ENCODE measurements at regions not wholly inside any gene's neighbourhood (a gene's known extent, or its start where the extent isn't known, plus 50 kb on each side); places are given as distances from the start of the nearest gene placed in this dataset.

- no peak for FAIRE-seq
- Histone ChIP-seq H3K27ac (ENCODE audit: insufficient read depth, low read depth, low read length) (no peak overlapping the region), H3K27me3 (ENCODE audit: control insufficient read depth in 2 of 2, insufficient read depth in 2 of 2, low read length in 2 of 2) (no peaks in the 10 kb centered on the region), H4K20me1 (replicated peaks; ENCODE audit: control insufficient read depth, extremely low read depth, insufficient read depth, low read length) (no peaks in the 10 kb centered on the region), H3K4me3 (replicated peaks in 1 of 3; ENCODE audit: insufficient read depth in 1 of 3, low read depth in 1 of 3, low read length in 3 of 3) (no peak overlapping the region), H3K9me3 (replicated peaks; ENCODE audit: control insufficient read depth, insufficient read depth, low read length) (peaks cover 4% of the 10 kb centered on the region), H2AFZ (ENCODE audit: low read depth, low read length) (no peak overlapping the region), H3K4me2 (ENCODE audit: insufficient read depth, low read length) (no peak overlapping the region), H3K9me1 (replicated peaks; ENCODE audit: control insufficient read depth, extremely low read depth, insufficient read depth, low read length) (no peaks in the 10 kb centered on the region), H3K36me3 (ENCODE audit: control insufficient read depth in 2 of 2, extremely low read depth in 1 of 2, insufficient read depth in 2 of 2, low read length in 2 of 2) (no peaks in the 10 kb centered on the region), H3K4me1 (ENCODE audit: control insufficient read depth, extremely low read depth, insufficient read depth, low read length) (no peaks in the 10 kb centered on the region), H3K79me2 (ENCODE audit: control insufficient read depth, insufficient read depth, low read length) (no peaks in the 10 kb centered on the region), H3K9ac (replicated peaks; ENCODE audit: extremely low read depth, insufficient read depth, low read length) (no peak overlapping the region)
- ChIA-PET POLR2A (no interaction called here), CTCF (no interaction called here)
- dilution Hi-C loops (cut with MboI; ENCODE audit: extremely low pct_ligation_motif_present, low sequenced_read_pairs), result no loop called here
- TF ChIP-seq FOS (IDR thresholded peaks at IDR 0.05; ENCODE audit: borderline replicate concordance, insufficient read depth, low read length) (no peak), MYC (IDR thresholded peaks at IDR 0.05; ENCODE audit: low read depth, low read length) (no peak), GATA2 (IDR thresholded peaks at IDR 0.05; ENCODE audit: insufficient read depth, insufficient read length, low read depth, low read length) (no peak), POLR2A (IDR thresholded peaks at IDR 0.05; ENCODE audit: low read depth, low read length) (no peak)
- TF ChIP-seq, protein P1, sequence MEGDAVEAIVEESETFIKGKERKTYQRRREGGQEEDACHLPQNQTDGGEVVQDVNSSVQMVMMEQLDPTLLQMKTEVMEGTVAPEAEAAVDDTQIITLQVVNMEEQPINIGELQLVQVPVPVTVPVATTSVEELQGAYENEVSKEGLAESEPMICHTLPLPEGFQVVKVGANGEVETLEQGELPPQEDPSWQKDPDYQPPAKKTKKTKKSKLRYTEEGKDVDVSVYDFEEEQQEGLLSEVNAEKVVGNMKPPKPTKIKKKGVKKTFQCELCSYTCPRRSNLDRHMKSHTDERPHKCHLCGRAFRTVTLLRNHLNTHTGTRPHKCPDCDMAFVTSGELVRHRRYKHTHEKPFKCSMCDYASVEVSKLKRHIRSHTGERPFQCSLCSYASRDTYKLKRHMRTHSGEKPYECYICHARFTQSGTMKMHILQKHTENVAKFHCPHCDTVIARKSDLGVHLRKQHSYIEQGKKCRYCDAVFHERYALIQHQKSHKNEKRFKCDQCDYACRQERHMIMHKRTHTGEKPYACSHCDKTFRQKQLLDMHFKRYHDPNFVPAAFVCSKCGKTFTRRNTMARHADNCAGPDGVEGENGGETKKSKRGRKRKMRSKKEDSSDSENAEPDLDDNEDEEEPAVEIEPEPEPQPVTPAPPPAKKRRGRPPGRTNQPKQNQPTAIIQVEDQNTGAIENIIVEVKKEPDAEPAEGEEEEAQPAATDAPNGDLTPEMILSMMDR (IDR thresholded peaks at IDR 0.05; ENCODE audit: extremely low read depth in 1 of 2, insufficient read depth in 1 of 2, low read depth in 1 of 2, low read length in 2 of 2), result no peak
- TF ChIP-seq, protein P2, sequence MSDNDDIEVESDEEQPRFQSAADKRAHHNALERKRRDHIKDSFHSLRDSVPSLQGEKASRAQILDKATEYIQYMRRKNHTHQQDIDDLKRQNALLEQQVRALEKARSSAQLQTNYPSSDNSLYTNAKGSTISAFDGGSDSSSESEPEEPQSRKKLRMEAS (IDR thresholded peaks at IDR 0.05; ENCODE audit: insufficient read depth, insufficient read length), result no peak
- peak; percentile 1 for DNase-seq (ENCODE audit: low read depth, low spot score)
- no TSS peak for BruUV-seq (replicated peaks)
- intact Hi-C loops (cut with micrococcal nuclease), result no loop called here
Observed at GRCh38 chr13:108463340-108463739, 166.1 kb upstream of the MYO16 start.

DNA sequence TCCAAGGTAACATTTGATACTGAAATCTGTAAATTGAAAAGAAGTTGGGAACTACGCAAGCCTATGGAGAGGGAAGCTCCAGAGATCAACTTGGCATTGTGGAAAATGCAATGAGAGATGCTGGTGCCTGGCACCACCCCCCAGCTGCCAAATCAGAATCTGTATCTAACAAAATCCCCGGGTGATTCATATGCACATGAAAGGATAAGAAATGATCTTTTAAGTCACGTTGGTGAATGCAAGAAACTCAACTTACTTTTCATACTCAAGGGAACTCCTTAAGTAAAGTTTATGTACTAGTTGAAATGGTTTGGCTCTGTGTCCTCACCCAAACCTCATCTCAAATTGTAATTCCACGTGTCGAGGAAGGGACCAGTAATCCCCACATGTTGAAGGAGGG, 158.5 kb upstream of the MYO16 start:
- dilution Hi-C loops (cut with MboI; ENCODE audit: extremely low pct_ligation_motif_present, low sequenced_read_pairs), result no loop called here
- no peak overlapping the region for H3K4me3 ChIP-seq (replicated peaks in 1 of 3; ENCODE audit: insufficient read depth in 1 of 3, low read depth in 1 of 3, low read length in 3 of 3)
- H3K27me3 ChIP-seq (ENCODE audit: control insufficient read depth in 2 of 2, insufficient read depth in 2 of 2, low read length in 2 of 2), result no peaks in the 10 kb centered on the region
- TF ChIP-seq MYC (IDR thresholded peaks at IDR 0.05; ENCODE audit: low read depth, low read length) (no peak), POLR2A (IDR thresholded peaks at IDR 0.05; ENCODE audit: low read depth, low read length) (no peak), FOS (IDR thresholded peaks at IDR 0.05; ENCODE audit: borderline replicate concordance, insufficient read depth, low read length) (no peak), JUN (IDR thresholded peaks at IDR 0.05; ENCODE audit: borderline replicate concordance, insufficient read depth, insufficient read length, low read depth) (no peak), POLR2AphosphoS5 (IDR thresholded peaks at IDR 0.05; ENCODE audit: insufficient read depth, low read depth, low read length) (no peak), GATA2 (IDR thresholded peaks at IDR 0.05; ENCODE audit: insufficient read depth, insufficient read length, low read depth, low read length) (no peak), EZH2 (IDR thresholded peaks at IDR 0.05; ENCODE audit: borderline replicate concordance, low read depth, low read length, severe bottlenecking) (no peak)
- TF ChIP-seq, protein P1 (IDR thresholded peaks at IDR 0.05; ENCODE audit: extremely low read depth in 1 of 2, insufficient read depth in 1 of 2, low read depth in 1 of 2, low read length in 2 of 2), result no peak
- TF ChIP-seq, protein P2 (IDR thresholded peaks at IDR 0.05; ENCODE audit: insufficient read depth, insufficient read length), result no peak
- H3K79me2 ChIP-seq (ENCODE audit: control insufficient read depth, insufficient read depth, low read length), result no peaks in the 10 kb centered on the region
- ChIA-PET POLR2A (no interaction called here), CTCF (no interaction called here)
- H3K9me3 ChIP-seq (replicated peaks; ENCODE audit: control insufficient read depth, insufficient read depth, low read length), result peaks cover 3% of the 10 kb centered on the region
- DNase-seq (ENCODE audit: low read depth, low spot score) (no peak), FAIRE-seq (no peak)
- H3K9me1 ChIP-seq (replicated peaks; ENCODE audit: control insufficient read depth, extremely low read depth, insufficient read depth, low read length), result no peaks in the 10 kb centered on the region
- no peaks in the 10 kb centered on the region for H3K36me3 ChIP-seq (ENCODE audit: control insufficient read depth in 2 of 2, extremely low read depth in 1 of 2, insufficient read depth in 2 of 2, low read length in 2 of 2)
- no peak overlapping the region for H3K27ac ChIP-seq (ENCODE audit: insufficient read depth, low read depth, low read length)
- intact Hi-C loops (cut with micrococcal nuclease), result no loop called here
- no peaks in the 10 kb centered on the region for H3K4me1 ChIP-seq (ENCODE audit: control insufficient read depth, extremely low read depth, insufficient read depth, low read length)
- no peak overlapping the region for H3K4me2 ChIP-seq (ENCODE audit: insufficient read depth, low read length)
- no peak overlapping the region for H3K9ac ChIP-seq (replicated peaks; ENCODE audit: extremely low read depth, insufficient read depth, low read length)
- H4K20me1 ChIP-seq (replicated peaks; ENCODE audit: control insufficient read depth, extremely low read depth, insufficient read depth, low read length), result no peaks in the 10 kb centered on the region
- BruUV-seq (replicated peaks), result no TSS peak
- H2AFZ ChIP-seq (ENCODE audit: low read depth, low read length), result no peak overlapping the region
